Endothelial cell of umbilical vein (primary cell): ENCODE measurements at regions not wholly inside any gene's neighbourhood (a gene's known extent, or its start where the extent isn't known, plus 50 kb on each side); places are given as distances from the start of the nearest gene placed in this dataset.

ENCODE experiments used
- BruUV-seq: library from RNA; stranded (reverse); fragments of 400-500 nt; replicated peaks from 2 replicates; lab custom pipeline; 2021; lab: Mats Ljungman, UMichigan
- CTCF ChIA-PET: fragments of 300-600, 350-600 bp; sonication (Branson Sonifier 250); formaldehyde crosslinking; loops from one replicate; lab custom pipeline; 2021; ENCODE audit warnings: antibody characterized with exemption, inconsistent platforms; lab: Charles Lee
- POLR2A ChIA-PET: fragments of 300-600, 350-600 bp; sonication (Branson Sonifier 250); formaldehyde crosslinking; loops from one replicate; lab custom pipeline; 2021; ENCODE audit warnings: antibody characterized with exemption, inconsistent platforms; lab: Charles Lee
- DNase-seq: peaks from one replicate; pipeline ENCODE4 v3.0.0-alpha.2; 2011; ENCODE audit warnings: low read depth, low spot score
- FAIRE-seq: peaks from 2 replicates; lab custom pipeline; 2011; peaks lifted over from hg19 to GRCh38; lab: Jason Lieb, UNC
- H2AFZ ChIP-seq: 2 replicates; pipeline ENCODE4 v1.6.0; 2012; ENCODE audit warnings: low read depth, low read length, control low read depth, inconsistent platforms
- H3K27ac ChIP-seq: 2 replicates; pipeline ENCODE4 v1.5.1; 2011; ENCODE audit warnings: low read depth, mild to moderate bottlenecking, control low read depth, low read length, moderate library complexity; ENCODE audit not compliant: insufficient read depth
- H3K27me3 ChIP-seq, 2 experiments: 2 replicates each; pipeline versions ENCODE4 v1.6.0 to v1.6.1; 2011; ENCODE audit warnings: low read length in 2 of 2, mixed read lengths in 1 of 2; ENCODE audit not compliant: control insufficient read depth in 2 of 2, insufficient read depth in 2 of 2
- H3K36me3 ChIP-seq, 2 experiments: 2 replicates in 1 of 2; 3 replicates in 1 of 2; pipeline ENCODE4 v1.5.1; 2011; ENCODE audit warnings: low read length in 2 of 2, mild to moderate bottlenecking in 1 of 2, moderate library complexity in 1 of 2; ENCODE audit not compliant: control insufficient read depth in 2 of 2, insufficient read depth in 2 of 2; ENCODE audit errors: extremely low read depth in 1 of 2
- H3K4me1 ChIP-seq: 3 replicates; pipeline ENCODE4 v1.5.1; 2011; ENCODE audit warnings: mild to moderate bottlenecking, low read length; ENCODE audit not compliant: control insufficient read depth, insufficient read depth; ENCODE audit errors: extremely low read depth
- H3K4me2 ChIP-seq: 2 replicates; pipeline ENCODE4 v1.6.1; 2011; ENCODE audit warnings: low read length, control low read depth, mixed read lengths; ENCODE audit not compliant: insufficient read depth
- H3K4me3 ChIP-seq, 3 experiments: fragments of 200-600 bp in 1 of 3; sonication (generic), shearing (Covaris generic) in 1 of 3; replicated peaks in 1 of 3; 2 replicates each; pipeline ENCODE4 v1.5.1; 2011 to 2016; ENCODE audit warnings: control low read depth in 3 of 3, low read length in 3 of 3, mild to moderate bottlenecking in 2 of 3, inconsistent platforms in 1 of 3, low read depth in 1 of 3, moderate library complexity in 1 of 3; ENCODE audit not compliant: insufficient read depth in 1 of 3
- H3K79me2 ChIP-seq: 2 replicates; pipeline ENCODE4 v1.6.0; 2012; ENCODE audit warnings: low read length, inconsistent platforms; ENCODE audit not compliant: control insufficient read depth, insufficient read depth
- H3K9ac ChIP-seq: replicated peaks from 2 replicates; pipeline ENCODE3; 2011; ENCODE audit warnings: low read length, control low read depth; ENCODE audit not compliant: insufficient read depth; ENCODE audit errors: extremely low read depth
- H3K9me1 ChIP-seq: replicated peaks from 3 replicates; pipeline ENCODE4 v1.6.0; 2011; ENCODE audit warnings: mild to moderate bottlenecking, low read length; ENCODE audit not compliant: control insufficient read depth, insufficient read depth; ENCODE audit errors: extremely low read depth
- H3K9me3 ChIP-seq: replicated peaks from 2 replicates; pipeline ENCODE4 v1.5.1; 2012; ENCODE audit warnings: low read length, inconsistent platforms; ENCODE audit not compliant: control insufficient read depth, insufficient read depth
- H4K20me1 ChIP-seq: replicated peaks from 2 replicates; pipeline ENCODE3; 2011; ENCODE audit warnings: mild to moderate bottlenecking, low read length; ENCODE audit not compliant: control insufficient read depth, insufficient read depth; ENCODE audit errors: extremely low read depth
- CTCF ChIP-seq, 2 donors: IDR thresholded peaks; 1 replicate in 1 of 2; 2 replicates in 1 of 2; pipeline ENCODE4 v1.5.1; 2011; ENCODE audit warnings: low read length in 2 of 2, mild to moderate bottlenecking in 2 of 2, moderate library complexity in 2 of 2, control low read depth in 1 of 2, inconsistent platforms in 1 of 2, low read depth in 1 of 2; ENCODE audit not compliant: insufficient read depth in 1 of 2; ENCODE audit errors: extremely low read depth in 1 of 2
- EZH2 ChIP-seq: IDR thresholded peaks from 2 replicates; pipeline ENCODE4 v1.6.1; 2012; ENCODE audit warnings: borderline replicate concordance, low read depth, mild to moderate bottlenecking, moderate library complexity, low read length, inconsistent platforms; ENCODE audit not compliant: severe bottlenecking
- FOS ChIP-seq: IDR thresholded peaks from 2 replicates; pipeline ENCODE4 v1.6.1; 2011; ENCODE audit warnings: mild to moderate bottlenecking, low read length, moderate library complexity, borderline replicate concordance; ENCODE audit not compliant: insufficient read depth
- GATA2 ChIP-seq: IDR thresholded peaks from 2 replicates; pipeline ENCODE4 v1.7.0; 2011; ENCODE audit warnings: low read depth, mild to moderate bottlenecking, moderate library complexity, mixed read lengths, low read length; ENCODE audit not compliant: insufficient read length, insufficient read depth
- JUN ChIP-seq: IDR thresholded peaks from 2 replicates; pipeline ENCODE4 v1.6.1; 2011; ENCODE audit warnings: borderline replicate concordance, low read depth; ENCODE audit not compliant: insufficient read length, insufficient read depth
- MAX ChIP-seq: IDR thresholded peaks from 2 replicates; pipeline ENCODE4 v1.6.1; 2011; ENCODE audit not compliant: insufficient read depth, insufficient read length
- MYC ChIP-seq: IDR thresholded peaks from one replicate; pipeline ENCODE4 v1.6.1; 2011; ENCODE audit warnings: mild to moderate bottlenecking, low read depth, low read length
- POLR2A ChIP-seq: IDR thresholded peaks from 2 replicates; pipeline ENCODE4 v1.6.1; 2012; ENCODE audit warnings: low read depth, mild to moderate bottlenecking, control low read depth, low read length
- POLR2AphosphoS5 ChIP-seq: IDR thresholded peaks from 2 replicates; pipeline ENCODE4 v1.6.1; 2012; ENCODE audit warnings: low read depth, mild to moderate bottlenecking, control low read depth, low read length, moderate library complexity; ENCODE audit not compliant: insufficient read depth
- dilution Hi-C: fragments of 300-500 bp; cut with MboI; formaldehyde crosslinking; loops from one replicate; pipeline ENCODE4 v1.15.0; 2019; ENCODE audit warnings: low sequenced_read_pairs; ENCODE audit not compliant: extremely low pct_ligation_motif_present
- intact Hi-C: fragments of 100-400 bp; cut with micrococcal nuclease; formaldehyde crosslinking; loops from one replicate; pipeline ENCODE4 v1.10.0; 2022

GRCh38 chrX:9166584-9166944 lies 132.6 kb upstream of the FAM9B start:
- FAIRE-seq = no peak
- Histone ChIP-seq H4K20me1 (no peaks in the 10 kb centered on the region), H3K9me3 (no peaks in the 10 kb centered on the region), H3K4me1 (peaks cover 10% of the 10 kb centered on the region), H3K9ac (no peak overlapping the region), H3K27me3 (no peaks in the 10 kb centered on the region), H2AFZ (no peak overlapping the region), H3K36me3 (no peaks in the 10 kb centered on the region), H3K4me2 (no peak overlapping the region), H3K79me2 (no peaks in the 10 kb centered on the region), H3K4me3 (no peak overlapping the region), H3K9me1 (no peaks in the 10 kb centered on the region), H3K27ac (no peak overlapping the region)
- BruUV-seq = no TSS peak
- no peak for TF ChIP-seq GATA2
- no peak for TF ChIP-seq CTCF (IDR thresholded peaks at IDR 0.05; ENCODE audit: extremely low read depth in 1 of 2, insufficient read depth in 1 of 2, low read depth in 1 of 2, low read length in 2 of 2)
- no peak for TF ChIP-seq JUN
- TF ChIP-seq POLR2AphosphoS5 = no peak
- TF ChIP-seq MAX = no peak
- TF ChIP-seq FOS = no peak
- TF ChIP-seq POLR2A = no peak
- TF ChIP-seq EZH2 = no peak
- TF ChIP-seq MYC = no peak
- ChIA-PET POLR2A (no interaction called here), CTCF (no interaction called here)
- intact Hi-C loops (no loop called here), dilution Hi-C loops (no loop called here)
- no peak for DNase-seq
